Coronary artery (tissue), 2 donors: ENCODE measurements at regions not wholly inside any gene's neighbourhood (a gene's known extent, or its start where the extent isn't known, plus 50 kb on each side); places are given as distances from the start of the nearest gene placed in this dataset.

Experiments
- DNase-seq: peaks from one replicate; pipeline ENCODE4 v3.0.0-alpha.2; 2017; ENCODE audit warnings: low spot score
- H3K27ac ChIP-seq, 2 donors: fragments of 200-600 bp; sonication (generic); one replicate each; pipeline ENCODE4 v1.5.1; 2016 to 2019
- H3K4me3 ChIP-seq: fragments of 200-600 bp; sonication (generic); 2 replicates; pipeline ENCODE4 v1.5.1; 2016; ENCODE audit warnings: mild to moderate bottlenecking, moderate library complexity
- CTCF ChIP-seq: fragments of 200-600 bp; sonication (generic); IDR thresholded peaks from one replicate; pipeline ENCODE4 v1.5.1; 2019; ENCODE audit warnings: antibody characterized with exemption

GRCh38 chr9:88766778-88767503, 224.3 kb upstream of the S1PR3 start:
- DNase-seq: no peak
- H3K4me3 ChIP-seq: no peak overlapping the region
- TF ChIP-seq CTCF: no peak
- H3K27ac ChIP-seq: no peak overlapping the region

GRCh38 chr9:88767504-88767790, 223.8 kb upstream of the S1PR3 start:
- TF ChIP-seq CTCF: no peak
- Histone ChIP-seq H3K27ac (no peak overlapping the region), H3K4me3 (no peak overlapping the region)
- DNase-seq: no peak

GRCh38 chr9:88772575-88772974, 218.7 kb upstream of the S1PR3 start:
- Histone ChIP-seq H3K27ac (no peak overlapping the region), H3K4me3 (no peak overlapping the region)
- TF ChIP-seq CTCF: no peak
- DNase-seq: no peak

- no peak for DNase-seq
- no peak overlapping the region for H3K27ac ChIP-seq
- H3K4me3 ChIP-seq: no peak overlapping the region
Measured at GRCh38 chr9:88773126-88773525, 218.1 kb upstream of the S1PR3 start.

GRCh38 chr9:88773627-88774244, 217.5 kb upstream of the S1PR3 start:
- H3K27ac ChIP-seq: peak overlapping the region in 1 of 2 donors; percentile 64
- no peak for TF ChIP-seq CTCF

More at GRCh38 chr9:88773126-88773525, 218.1 kb upstream of the S1PR3 start:
- no peak for TF ChIP-seq CTCF

GRCh38 chr9:88775037-88775471, 216.2 kb upstream of the S1PR3 start:
- no peak for TF ChIP-seq CTCF
- peak overlapping the region; percentile 50 to 64 for H3K27ac ChIP-seq
- DNase-seq: no peak
- no peak overlapping the region for H3K4me3 ChIP-seq

More at GRCh38 chr9:88773627-88774244, 217.5 kb upstream of the S1PR3 start:
- no peak overlapping the region for H3K4me3 ChIP-seq
- DNase-seq: no peak

GRCh38 chr9:88775559-88775958, 215.7 kb upstream of the S1PR3 start:
- Histone ChIP-seq H3K27ac (peak overlapping the region; percentile 50 to 51), H3K4me3 (no peak overlapping the region)
- DNase-seq: no peak
- no peak for TF ChIP-seq CTCF
